BLaER1 (cell line): ENCODE measurements at regions not wholly inside any gene's neighbourhood (a gene's known extent, or its start where the extent isn't known, plus 50 kb on each side); places are given as distances from the start of the nearest gene placed in this dataset.
"Not testable (repeated sequence)": the region's sequence is repeated elsewhere in the genome, so short reads cannot be mapped to it uniquely, and the experiment has no call there.

Experiments used
- H3K27ac ChIP-seq: shearing (Covaris generic); formaldehyde crosslinking; 2 replicates; pipeline ENCODE4 v1.8.1; 2022
- H3K27me3 ChIP-seq: shearing (Covaris generic); formaldehyde crosslinking; 2 replicates; pipeline ENCODE4 v1.8.1; 2022
- H3K36me3 ChIP-seq: shearing (Covaris generic); formaldehyde crosslinking; 2 replicates; pipeline ENCODE4 v1.8.1; 2022
- H3K4me1 ChIP-seq: shearing (Covaris generic); formaldehyde crosslinking; 2 replicates; pipeline ENCODE4 v1.8.1; 2022
- H3K4me2 ChIP-seq: shearing (Covaris generic); formaldehyde crosslinking; 2 replicates; pipeline ENCODE4 v1.8.1; 2022
- H3K4me3 ChIP-seq: shearing (Covaris generic); formaldehyde crosslinking; 2 replicates; pipeline ENCODE4 v1.8.1; 2022
- H3K9ac ChIP-seq: shearing (Covaris generic); formaldehyde crosslinking; 2 replicates; pipeline ENCODE4 v1.8.1; 2022
- H3K9me3 ChIP-seq: shearing (Covaris generic); formaldehyde crosslinking; 2 replicates; pipeline ENCODE4 v1.8.1; 2022
- H4K20me1 ChIP-seq: shearing (Covaris generic); formaldehyde crosslinking; 2 replicates; pipeline ENCODE4 v1.8.1; 2022
- Cebpa-rat ChIP-seq: shearing (Covaris generic); IDR thresholded peaks from 2 replicates; pipeline ENCODE4 v1.8.1; 2022

GRCh38 chr12:25401547-25402345 is 151.0 kb upstream of the KRAS start:
- Histone ChIP-seq H3K36me3 (no peaks in the 10 kb centered on the region), H3K27me3 (no peaks in the 10 kb centered on the region), H3K9me3 (peaks cover 37% of the 10 kb centered on the region), H3K27ac (no peak overlapping the region), H3K4me1 (no peaks in the 10 kb centered on the region), H4K20me1 (no peaks in the 10 kb centered on the region), H3K4me3 (no peak overlapping the region), H3K9ac (no peak overlapping the region), H3K4me2 (no peak overlapping the region)
- no peak for TF ChIP-seq Cebpa-rat

GRCh38 chr12:25397001-25397400 is 146.3 kb upstream of the KRAS start:
- H4K20me1 ChIP-seq, result no peaks in the 10 kb centered on the region
- H3K4me1 ChIP-seq, result no peaks in the 10 kb centered on the region
- no peak overlapping the region for H3K4me3 ChIP-seq
- no peak overlapping the region for H3K9ac ChIP-seq
- no peaks in the 10 kb centered on the region for H3K27me3 ChIP-seq
- TF ChIP-seq Cebpa-rat, result no peak
- H3K9me3 ChIP-seq, result peaks cover 25% of the 10 kb centered on the region
- H3K36me3 ChIP-seq, result no peaks in the 10 kb centered on the region
- H3K27ac ChIP-seq, result no peak overlapping the region
- no peak overlapping the region for H3K4me2 ChIP-seq

GRCh38 chr12:25395227-25395626 is 144.5 kb upstream of the KRAS start:
- H3K27ac ChIP-seq, result no peak overlapping the region
- no peaks in the 10 kb centered on the region for H4K20me1 ChIP-seq
- no peak overlapping the region for H3K9ac ChIP-seq
- no peak overlapping the region for H3K4me2 ChIP-seq
- H3K4me3 ChIP-seq, result no peak overlapping the region
- H3K9me3 ChIP-seq, result peaks cover 14% of the 10 kb centered on the region
- no peak for TF ChIP-seq Cebpa-rat
- H3K27me3 ChIP-seq, result no peaks in the 10 kb centered on the region
- H3K4me1 ChIP-seq, result no peaks in the 10 kb centered on the region
- no peaks in the 10 kb centered on the region for H3K36me3 ChIP-seq

GRCh38 chr12:25394775-25395174 is 144.0 kb upstream of the KRAS start:
- not testable (repeated sequence) for H3K27me3 ChIP-seq, H3K36me3 ChIP-seq, H4K20me1 ChIP-seq, H3K9ac ChIP-seq, H3K9me3 ChIP-seq, H3K4me3 ChIP-seq, H3K4me2 ChIP-seq, H3K4me1 ChIP-seq, H3K27ac ChIP-seq

GRCh38 chr12:25394025-25394424 is 143.3 kb upstream of the KRAS start:
- H3K4me2 ChIP-seq, result no peak overlapping the region
- H3K27me3 ChIP-seq, result no peaks in the 10 kb centered on the region
- H3K4me3 ChIP-seq, result no peak overlapping the region
- H4K20me1 ChIP-seq, result no peaks in the 10 kb centered on the region
- no peak for TF ChIP-seq Cebpa-rat
- H3K9me3 ChIP-seq, result peaks cover 6% of the 10 kb centered on the region; the same call in 1 of the 2 replicates
- no peaks in the 10 kb centered on the region for H3K36me3 ChIP-seq
- H3K9ac ChIP-seq, result no peak overlapping the region
- H3K27ac ChIP-seq, result no peak overlapping the region
- no peaks in the 10 kb centered on the region for H3K4me1 ChIP-seq

- not testable (repeated sequence) for H3K9me3 ChIP-seq, H3K4me1 ChIP-seq, H3K4me2 ChIP-seq, H3K9ac ChIP-seq, H4K20me1 ChIP-seq, H3K27ac ChIP-seq, H3K27me3 ChIP-seq, H3K36me3 ChIP-seq, H3K4me3 ChIP-seq
Measured at GRCh38 chr12:25391346-25391745, 140.6 kb upstream of the KRAS start.

GRCh38 chr12:25388183-25388582 is 137.5 kb upstream of the KRAS start:
- no peak for TF ChIP-seq Cebpa-rat
- Histone ChIP-seq H3K4me2 (no peak overlapping the region), H3K4me1 (peaks cover 26% of the 10 kb centered on the region), H3K9ac (no peak overlapping the region), H3K27me3 (no peaks in the 10 kb centered on the region), H3K9me3 (peaks cover 6% of the 10 kb centered on the region; the same call in 1 of the 2 replicates), H3K36me3 (no peaks in the 10 kb centered on the region), H4K20me1 (no peaks in the 10 kb centered on the region), H3K4me3 (no peak overlapping the region), H3K27ac (no peak overlapping the region)

GRCh38 chr12:25387732-25388050 is 137.0 kb upstream of the KRAS start:
- no peak for TF ChIP-seq Cebpa-rat
- Histone ChIP-seq H3K4me2 (no peak overlapping the region), H3K27ac (no peak overlapping the region)

GRCh38 chr12:25386831-25387731 is 136.4 kb upstream of the KRAS start:
- peak overlapping the region; percentile 99 for H3K9ac ChIP-seq
- no peaks in the 10 kb centered on the region for H3K36me3 ChIP-seq
- H3K27ac ChIP-seq, result peak overlapping the region; percentile 100
- peak overlapping the region; percentile 95 for H3K4me2 ChIP-seq
- H3K4me1 ChIP-seq, result peaks cover 37% of the 10 kb centered on the region
- TF ChIP-seq Cebpa-rat, result no peak
- H3K27me3 ChIP-seq, result no peaks in the 10 kb centered on the region
- no peaks in the 10 kb centered on the region for H4K20me1 ChIP-seq
- peak overlapping the region; percentile 78 for H3K4me3 ChIP-seq
- peaks cover 6% of the 10 kb centered on the region; the same call in 1 of the 2 replicates for H3K9me3 ChIP-seq

More at GRCh38 chr12:25387732-25388050, 137.0 kb upstream of the KRAS start:
- Histone ChIP-seq H3K36me3 (no peaks in the 10 kb centered on the region), H3K4me3 (no peak overlapping the region), H3K27me3 (no peaks in the 10 kb centered on the region), H3K4me1 (peaks cover 31% of the 10 kb centered on the region), H3K9me3 (peaks cover 6% of the 10 kb centered on the region; the same call in 1 of the 2 replicates), H4K20me1 (no peaks in the 10 kb centered on the region), H3K9ac (no peak overlapping the region)

- Histone ChIP-seq H3K36me3 (no peaks in the 10 kb centered on the region), H3K27me3 (no peaks in the 10 kb centered on the region), H3K4me1 (peaks cover 41% of the 10 kb centered on the region), H3K9me3 (no peaks in the 10 kb centered on the region), H3K4me2 (peak overlapping the region; percentile 87), H4K20me1 (no peaks in the 10 kb centered on the region), H3K9ac (peak overlapping the region; percentile 99), H3K4me3 (peak overlapping the region; percentile 78), H3K27ac (peak overlapping the region; percentile 100)
- no peak for TF ChIP-seq Cebpa-rat
Measured at GRCh38 chr12:25384893-25385248, 134.1 kb upstream of the KRAS start.
